GM23248 (cell line): ENCODE measurements at regions not wholly inside any gene's neighbourhood (a gene's known extent, or its start where the extent isn't known, plus 50 kb on each side); places are given as distances from the start of the nearest gene placed in this dataset.

Experiments
- EZH2 ChIP-seq: fragments of 200-600 bp; sonication (generic); IDR thresholded peaks from 2 replicates; pipeline ENCODE4 v1.6.1; 2018; ENCODE audit warnings: antibody characterized with exemption, mild to moderate bottlenecking; ENCODE audit not compliant: insufficient read depth, poor library complexity, severe bottlenecking
- EZH2phosphoT487 ChIP-seq: fragments of 200-600 bp; sonication (generic); IDR thresholded peaks from 2 replicates; pipeline ENCODE4 v1.6.1; 2018; ENCODE audit warnings: antibody characterized with exemption, moderate library complexity, mild to moderate bottlenecking, low read depth; ENCODE audit not compliant: insufficient read depth

- TF ChIP-seq EZH2 (no peak), EZH2phosphoT487 (no peak)
These were observed 96.1 kb upstream of the CDH5 start for GRCh38 chr16:66270333-66270927.
